ENCODE measurements at regions not wholly inside any gene's neighbourhood (a gene's known extent, or its start where the extent isn't known, plus 50 kb on each side); places are given as distances from the start of the nearest gene placed in this dataset.

GRCh38 chr12:97995559-97995958, 519.8 kb upstream of the TMPO start:
- TF ChIP-seq POLR2AphosphoS5 (IDR thresholded peaks at IDR 0.05) (no peak), CTCF (IDR thresholded peaks at IDR 0.05) (no peak), POLR2A (IDR thresholded peaks at IDR 0.05) (no peak)

All from breast epithelium (tissue), 3 donors.